HG02798 (cell line): ENCODE measurements at regions not wholly inside any gene's neighbourhood (a gene's known extent, or its start where the extent isn't known, plus 50 kb on each side); places are given as distances from the start of the nearest gene placed in this dataset.
"Not testable (repeated sequence)": the region's sequence is repeated elsewhere in the genome, so short reads cannot be mapped to it uniquely, and the experiment has no call there.

Source experiments
- ATAC-seq: cut with Tn5 transposase; IDR thresholded peaks from one replicate; pipeline ENCODE4 v1.9.1; 2021; ENCODE audit warnings: mild to moderate bottlenecking; ENCODE audit not compliant: unreplicated experiment, poor library complexity

GRCh38 chr2:35831385-35831784, 524.2 kb upstream of the CRIM1 start:
- ATAC-seq: no peak

DNA sequence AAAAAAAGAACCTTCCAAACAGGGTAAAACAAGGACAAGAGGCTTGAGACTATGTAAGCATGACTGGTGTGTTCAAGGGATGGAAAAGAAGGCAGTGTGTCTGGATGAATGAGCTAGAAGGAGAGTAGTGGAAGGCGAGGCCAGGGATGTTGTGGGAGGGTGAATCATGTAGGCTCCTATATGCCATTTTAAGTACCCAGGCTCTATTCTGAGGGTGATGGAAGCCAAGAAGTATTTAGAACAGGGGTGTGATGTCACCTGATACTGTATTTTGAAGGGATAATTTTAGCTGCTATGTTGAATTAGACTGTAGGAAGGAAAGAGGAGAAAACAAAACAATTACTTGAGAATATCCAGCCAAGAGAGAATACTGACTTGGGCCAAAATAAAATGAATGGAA, 524.7 kb upstream of the CRIM1 start:
- ATAC-seq: no peak

- no peak for ATAC-seq
Measured at GRCh38 chr2:35827086-35827485, 528.5 kb upstream of the CRIM1 start.

GRCh38 chr2:35822716-35823115, 532.9 kb upstream of the CRIM1 start:
- no peak for ATAC-seq

DNA sequence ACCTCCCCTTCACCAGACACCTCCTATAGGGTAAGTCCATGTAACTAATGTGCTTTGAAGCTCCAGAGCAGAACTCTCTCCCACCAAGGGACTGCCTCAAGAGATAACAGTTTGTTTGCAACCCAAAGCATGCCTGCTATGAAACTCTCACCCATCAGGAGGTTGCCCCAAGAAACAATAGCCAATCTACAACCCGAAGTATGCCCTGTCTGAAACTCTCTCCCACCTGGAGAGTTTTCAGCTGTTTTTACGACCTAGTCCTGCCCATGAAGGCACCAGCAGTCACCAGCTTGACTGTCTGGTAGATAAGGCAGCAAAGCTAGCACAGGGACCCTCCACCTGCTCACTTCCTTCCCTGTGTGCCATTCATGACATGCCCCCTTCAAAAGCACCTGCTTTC, 533.9 kb upstream of the CRIM1 start:
- no peak for ATAC-seq

- ATAC-seq: no peak
Measured at GRCh38 chr2:35820391-35820790, 535.2 kb upstream of the CRIM1 start.

DNA sequence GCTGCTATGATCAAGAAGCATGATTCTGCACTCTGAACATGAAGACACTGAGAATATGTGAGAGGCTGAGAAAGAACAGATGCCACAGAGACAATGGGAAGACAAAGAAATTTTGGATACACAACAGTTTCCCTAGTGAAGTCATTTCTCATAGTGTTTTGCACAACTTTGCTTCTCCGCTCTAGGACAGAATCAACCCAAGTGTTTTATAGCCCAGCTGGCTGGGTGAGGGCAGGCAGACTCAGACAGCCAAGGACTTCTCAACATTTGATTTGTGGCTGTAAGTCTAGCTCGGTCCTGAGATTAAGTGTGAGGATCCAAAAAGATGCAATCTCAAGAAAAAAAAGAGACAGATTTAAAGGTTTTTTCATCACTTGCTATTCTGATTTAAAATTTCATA, 536.5 kb upstream of the CRIM1 start:
- no peak for ATAC-seq

DNA sequence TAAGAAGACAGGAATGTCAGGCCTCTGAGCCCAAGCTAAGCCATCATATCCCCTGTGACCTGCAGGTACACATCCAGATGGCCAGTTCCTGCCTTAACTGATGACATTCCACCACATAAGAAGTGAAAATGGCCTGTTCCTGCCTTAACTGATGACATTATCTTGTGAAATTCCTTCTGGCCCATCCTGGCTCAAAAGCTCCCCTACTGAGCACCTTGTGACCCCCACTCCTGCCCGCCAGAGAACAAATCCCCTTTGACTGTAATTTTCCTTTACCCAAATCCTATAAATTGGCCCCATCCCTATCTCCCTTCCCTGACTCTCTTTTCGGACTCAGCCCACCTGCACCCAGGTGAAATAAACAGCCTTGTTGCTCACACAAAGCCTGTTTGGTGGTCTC, 537.2 kb upstream of the CRIM1 start:
- not testable (repeated sequence) for ATAC-seq

DNA sequence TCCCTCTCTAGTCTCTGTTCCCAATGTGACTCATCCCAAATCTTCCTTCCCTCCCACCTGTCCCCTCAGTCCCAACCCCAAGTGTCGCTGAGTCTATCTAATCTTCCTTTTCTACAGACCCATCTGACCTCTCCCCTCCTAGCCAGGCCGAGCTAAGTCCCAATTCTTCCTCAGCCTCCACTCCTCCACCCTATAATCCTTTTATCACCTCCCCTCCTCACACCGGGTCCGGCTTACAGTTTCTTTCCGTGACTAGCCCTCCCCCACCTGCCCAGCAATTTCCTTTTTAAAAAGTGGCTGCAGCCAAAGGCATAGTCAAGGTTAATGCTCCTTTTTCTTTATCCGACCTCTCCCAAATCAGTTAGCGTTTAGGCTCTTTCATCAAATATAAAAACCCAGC, 541.0 kb upstream of the CRIM1 start:
- ATAC-seq: not testable (repeated sequence)

DNA sequence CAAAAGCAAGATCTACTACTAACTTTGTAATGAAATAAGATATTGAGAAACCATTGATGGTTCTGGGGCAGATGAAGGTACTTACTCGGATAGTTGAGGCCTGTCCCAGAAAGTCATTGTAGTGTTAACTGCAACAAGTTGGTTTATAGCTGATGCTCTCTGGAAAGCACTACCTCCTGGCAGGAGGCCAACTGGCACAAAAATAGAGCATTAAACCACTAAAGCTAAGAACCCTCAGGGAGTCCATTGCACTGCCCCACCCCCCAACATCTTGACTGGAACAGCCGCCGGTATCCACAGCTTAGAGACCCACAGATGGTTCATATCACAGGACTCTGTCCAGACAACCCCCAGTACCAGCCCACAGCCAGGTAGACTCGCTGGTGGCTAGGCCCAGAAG, 552.5 kb upstream of the CRIM1 start:
- ATAC-seq: no peak

GRCh38 chr2:35794796-35795450, 560.7 kb upstream of the CRIM1 start:
- ATAC-seq: no peak

GRCh38 chr2:35790292-35790691, 565.3 kb upstream of the CRIM1 start:
- ATAC-seq: no peak

DNA sequence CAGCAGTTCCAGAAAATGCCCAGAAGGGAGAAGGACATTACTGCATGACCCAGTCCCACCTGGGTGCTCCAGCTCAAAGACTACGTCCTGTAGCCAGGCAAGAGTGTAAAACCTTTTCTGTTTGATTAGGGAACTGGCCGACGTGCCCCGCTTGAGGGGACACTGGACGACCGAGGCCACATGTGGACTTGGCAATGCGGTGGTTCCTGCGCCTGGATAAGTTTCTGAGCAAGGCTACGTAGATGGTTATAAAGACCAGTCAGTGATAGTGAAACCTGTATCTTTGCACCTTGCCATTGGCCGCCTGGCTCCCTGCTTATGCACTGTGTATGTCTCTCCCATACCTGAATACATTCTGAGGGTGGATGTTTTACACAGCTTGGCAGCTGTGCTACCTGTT, 567.0 kb upstream of the CRIM1 start:
- ATAC-seq: no peak

DNA sequence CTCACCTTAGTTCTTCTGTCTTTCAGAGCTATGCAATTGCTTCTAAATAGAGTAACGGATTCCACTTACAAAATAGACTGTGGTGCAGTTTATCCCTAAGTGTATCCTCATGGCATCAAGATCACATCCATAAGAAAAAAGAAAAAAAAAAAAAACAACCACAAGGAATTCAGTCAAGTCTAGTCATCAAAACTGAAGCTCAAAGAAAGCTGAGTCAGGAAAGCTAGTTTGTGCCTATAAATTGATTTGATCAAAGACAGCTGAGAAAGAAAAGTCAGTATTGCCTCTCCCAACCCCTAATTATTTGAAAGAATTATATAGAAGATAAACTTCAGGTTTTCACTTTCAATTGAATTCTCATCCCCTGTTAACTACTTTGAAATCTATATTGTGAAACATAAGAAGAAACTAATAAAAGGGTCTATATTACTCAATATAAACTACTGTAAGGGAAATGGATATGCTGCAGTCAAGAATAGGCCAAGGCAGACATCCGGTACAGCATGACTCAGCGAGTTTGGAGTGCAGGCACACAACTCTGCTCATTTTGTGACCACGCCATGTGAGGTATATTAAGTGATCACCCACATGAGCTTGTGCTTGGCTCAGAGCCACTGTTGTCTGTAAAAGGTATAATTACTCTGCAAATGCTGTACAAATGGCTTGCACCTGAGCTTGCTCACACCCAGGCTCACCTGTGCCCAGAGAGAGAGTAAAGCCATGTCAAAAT, 568.1 kb upstream of the CRIM1 start:
- no peak for ATAC-seq

DNA sequence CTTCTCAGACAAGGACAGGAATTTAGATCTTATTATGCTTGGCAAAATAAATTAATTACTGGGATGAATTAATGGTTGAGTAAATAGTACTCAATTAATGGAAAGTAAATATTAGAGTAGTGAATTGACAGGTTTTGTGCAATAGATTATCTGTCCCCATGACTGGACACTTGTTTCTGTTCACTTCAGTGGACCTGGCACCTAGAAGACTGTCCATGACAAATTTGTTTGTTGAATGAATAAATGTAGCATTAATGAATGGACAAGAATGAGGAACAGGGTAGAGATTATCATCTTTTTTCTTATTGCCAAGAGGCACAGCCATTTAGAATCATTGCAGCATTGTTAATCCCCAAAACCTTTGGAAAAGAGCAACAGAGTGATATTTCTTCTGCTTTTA, 570.0 kb upstream of the CRIM1 start:
- no peak for ATAC-seq

- ATAC-seq: no peak
Measured at GRCh38 chr2:35784777-35785176, 570.8 kb upstream of the CRIM1 start.

DNA sequence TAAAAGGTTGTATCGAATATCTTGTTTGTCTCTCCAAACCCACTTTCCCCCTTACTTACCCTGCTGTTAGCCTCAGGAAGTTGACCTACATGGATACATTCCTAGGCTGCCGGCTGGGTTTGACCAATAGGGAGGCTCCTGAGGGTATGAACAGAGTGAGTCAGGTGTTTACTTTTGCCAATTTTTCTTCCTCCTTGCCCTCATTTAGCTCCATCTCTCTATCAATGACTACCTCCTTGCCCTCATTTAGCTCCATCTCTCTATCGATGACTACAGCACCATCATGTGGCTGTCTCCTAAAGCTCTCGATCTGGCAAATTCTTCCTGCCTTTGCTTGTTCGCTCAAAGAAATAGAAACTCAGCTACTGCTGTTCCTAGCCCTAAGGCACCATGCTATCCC, 571.9 kb upstream of the CRIM1 start:
- no peak for ATAC-seq

GRCh38 chr2:35741556-35741955, 614.0 kb upstream of the CRIM1 start:
- no peak for ATAC-seq

GRCh38 chr2:35731674-35732073, 623.9 kb upstream of the CRIM1 start:
- no peak for ATAC-seq

GRCh38 chr2:35714883-35715282, 640.7 kb upstream of the CRIM1 start:
- no peak for ATAC-seq

DNA sequence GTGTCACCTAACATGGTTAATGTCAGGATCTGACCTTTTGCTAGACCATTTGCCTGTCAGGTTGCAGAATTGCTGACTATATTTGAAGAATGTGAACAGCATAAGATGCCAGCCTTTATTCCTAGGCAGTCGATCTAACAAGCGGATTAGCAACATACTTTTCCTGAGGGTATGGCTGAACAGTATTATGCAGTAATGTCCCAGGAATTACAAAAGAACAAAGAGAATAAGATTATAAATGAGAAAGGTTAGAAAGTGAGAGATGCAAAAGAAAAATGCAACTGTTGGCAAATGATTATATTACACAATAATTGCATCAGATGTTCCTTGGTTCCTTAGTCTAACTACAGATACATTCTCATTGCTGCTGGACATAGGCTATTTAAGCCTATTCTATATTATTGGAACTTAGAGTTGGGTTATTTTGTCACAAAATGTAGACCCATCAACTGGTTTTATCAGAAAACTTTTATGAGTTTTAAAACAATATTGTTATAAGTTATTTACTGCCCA, 647.1 kb upstream of the CRIM1 start:
- ATAC-seq: no peak

DNA sequence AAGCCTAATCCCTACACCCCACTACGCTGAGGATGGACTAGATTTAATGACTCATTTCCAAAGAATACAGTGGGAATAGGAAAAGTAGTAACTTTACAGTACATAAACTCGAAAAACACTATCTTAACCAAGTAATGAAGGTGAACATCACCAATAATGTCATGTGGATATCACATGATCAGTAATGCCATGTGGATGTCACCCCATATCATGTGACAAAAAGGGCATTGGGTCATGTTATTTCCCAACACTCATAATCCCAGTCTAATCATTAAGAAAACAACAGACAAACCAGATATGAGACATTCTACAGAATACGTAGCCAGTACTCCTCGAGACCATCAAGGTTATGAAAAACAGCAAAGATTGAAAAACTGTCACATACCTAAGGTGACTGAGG, 667.3 kb upstream of the CRIM1 start:
- no peak for ATAC-seq
